Gastroesophageal sphincter (tissue), 3 donors: ENCODE measurements at regions not wholly inside any gene's neighbourhood (a gene's known extent, or its start where the extent isn't known, plus 50 kb on each side); places are given as distances from the start of the nearest gene placed in this dataset.

Experiments
- EP300 ChIP-seq: sonication (generic); formaldehyde crosslinking; IDR thresholded peaks from one replicate; pipeline ENCODE4 v1.6.1; 2017; ENCODE audit warnings: antibody characterized with exemption, mild to moderate bottlenecking
- POLR2A ChIP-seq, 2 donors: fragments of 450-650 bp; IDR thresholded peaks; one replicate each; pipeline ENCODE4 v1.6.1; 2017; ENCODE audit warnings: antibody characterized with exemption in 2 of 2, mild to moderate bottlenecking in 2 of 2, moderate library complexity in 1 of 2
- POLR2AphosphoS5 ChIP-seq: sonication (generic); formaldehyde crosslinking; IDR thresholded peaks from one replicate; pipeline ENCODE4 v1.6.1; 2017; ENCODE audit warnings: antibody characterized with exemption
- TF ChIP-seq, protein P1 (sequence below), 4 experiments: fragments of 200-600 bp in 2 of 4; fragments of 450-650 bp in 2 of 4; sonication (generic) in 1 of 4; IDR thresholded peaks; one replicate each; pipeline ENCODE4 v1.5.1; 2017 to 2019; ENCODE audit warnings: antibody characterized with exemption in 4 of 4, mild to moderate bottlenecking in 2 of 4, moderate library complexity in 2 of 4

DNA sequence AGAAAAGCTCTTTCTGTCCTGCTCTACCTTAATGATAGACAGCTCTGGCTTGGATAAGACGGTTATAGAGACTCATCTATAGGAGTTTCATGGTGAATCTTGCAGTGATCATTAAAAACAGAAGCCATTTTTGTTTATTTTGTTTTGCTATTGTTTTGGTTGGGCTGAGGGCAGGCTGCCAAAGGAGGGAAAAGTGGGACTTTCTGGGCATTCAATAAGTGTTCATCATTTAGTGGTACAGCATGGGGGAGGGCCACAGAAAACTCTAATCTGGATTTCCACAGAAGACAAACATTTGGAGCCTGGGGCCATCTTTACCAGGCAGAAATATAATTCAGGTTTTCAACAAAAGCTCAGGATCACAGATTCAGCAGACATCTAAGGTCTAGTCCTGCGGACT lies 62.4 kb upstream of the EFEMP1 start:
- TF ChIP-seq, protein P1, sequence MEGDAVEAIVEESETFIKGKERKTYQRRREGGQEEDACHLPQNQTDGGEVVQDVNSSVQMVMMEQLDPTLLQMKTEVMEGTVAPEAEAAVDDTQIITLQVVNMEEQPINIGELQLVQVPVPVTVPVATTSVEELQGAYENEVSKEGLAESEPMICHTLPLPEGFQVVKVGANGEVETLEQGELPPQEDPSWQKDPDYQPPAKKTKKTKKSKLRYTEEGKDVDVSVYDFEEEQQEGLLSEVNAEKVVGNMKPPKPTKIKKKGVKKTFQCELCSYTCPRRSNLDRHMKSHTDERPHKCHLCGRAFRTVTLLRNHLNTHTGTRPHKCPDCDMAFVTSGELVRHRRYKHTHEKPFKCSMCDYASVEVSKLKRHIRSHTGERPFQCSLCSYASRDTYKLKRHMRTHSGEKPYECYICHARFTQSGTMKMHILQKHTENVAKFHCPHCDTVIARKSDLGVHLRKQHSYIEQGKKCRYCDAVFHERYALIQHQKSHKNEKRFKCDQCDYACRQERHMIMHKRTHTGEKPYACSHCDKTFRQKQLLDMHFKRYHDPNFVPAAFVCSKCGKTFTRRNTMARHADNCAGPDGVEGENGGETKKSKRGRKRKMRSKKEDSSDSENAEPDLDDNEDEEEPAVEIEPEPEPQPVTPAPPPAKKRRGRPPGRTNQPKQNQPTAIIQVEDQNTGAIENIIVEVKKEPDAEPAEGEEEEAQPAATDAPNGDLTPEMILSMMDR (IDR thresholded peaks at IDR 0.05), result no peak
- TF ChIP-seq POLR2A (IDR thresholded peaks at IDR 0.05) (no peak), POLR2AphosphoS5 (no peak), EP300 (no peak)
